ENCODE measurements at regions not wholly inside any gene's neighbourhood (a gene's known extent, or its start where the extent isn't known, plus 50 kb on each side); places are given as distances from the start of the nearest gene placed in this dataset.

DNA sequence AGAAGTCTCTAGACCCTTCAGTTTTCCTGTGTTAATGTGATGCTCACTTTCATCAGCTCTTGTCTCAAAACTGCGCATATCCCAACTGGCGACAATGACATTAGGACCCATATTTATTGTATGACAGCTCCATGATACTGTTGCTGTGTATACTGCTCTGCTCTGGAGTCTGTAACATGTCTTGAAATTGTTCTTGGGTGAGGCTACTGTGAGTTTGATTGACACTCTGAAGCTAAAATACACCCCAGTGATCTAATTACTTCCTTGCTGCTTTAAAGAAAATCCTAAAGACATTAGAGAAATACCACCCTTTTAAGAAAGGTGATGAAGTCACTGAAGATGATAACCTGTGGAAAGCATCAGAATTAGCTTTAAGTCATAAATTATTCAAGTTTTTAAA, 1046.2 kb downstream of the KCNT2 start:
- DNase-seq (ENCODE audit: low read depth) = no peak

DNA sequence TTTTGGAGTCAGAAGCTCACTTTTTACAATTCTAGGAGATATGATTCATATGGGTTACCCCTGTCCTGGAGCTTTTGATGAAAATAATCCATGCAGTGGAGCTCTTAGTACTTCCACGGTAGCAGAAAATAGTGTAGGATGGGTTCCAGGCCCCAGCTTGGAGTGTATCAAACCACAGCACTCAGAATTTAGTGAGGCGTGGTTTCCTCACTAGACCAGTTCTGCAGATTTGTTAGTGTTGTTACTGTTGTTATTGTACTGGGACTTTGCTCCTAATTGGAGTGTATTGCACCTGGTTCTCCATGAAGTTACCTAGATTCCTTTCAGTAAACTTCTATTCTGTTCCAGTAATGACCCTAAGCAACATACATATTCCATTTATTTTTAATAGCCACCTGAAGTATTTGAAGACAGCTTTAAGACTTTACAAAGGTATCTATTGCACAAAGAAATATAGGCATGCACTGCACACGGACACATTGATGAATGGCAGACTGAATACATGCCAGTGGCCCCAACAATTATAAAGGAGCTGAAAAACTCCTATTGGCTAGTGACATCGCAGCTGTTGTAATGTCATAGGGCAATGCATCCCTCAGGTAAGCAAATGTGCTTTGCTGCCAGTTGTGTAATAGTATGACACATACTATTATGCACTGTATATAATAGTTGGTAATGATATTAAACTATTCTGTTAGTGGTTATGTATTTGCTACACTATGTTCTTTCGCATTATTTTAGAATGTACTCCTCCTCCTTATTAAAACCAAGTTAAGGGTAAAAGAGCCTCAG, 1058.0 kb downstream of the KCNT2 start:
- no peak for DNase-seq (ENCODE audit: low read depth)

GRCh38 chr1:195530961-195531360, 1077.3 kb downstream of the KCNT2 start:
- DNase-seq (ENCODE audit: low read depth) = no peak

GRCh38 chr1:195529881-195530280, 1078.4 kb downstream of the KCNT2 start:
- no peak for DNase-seq (ENCODE audit: low read depth)

DNA sequence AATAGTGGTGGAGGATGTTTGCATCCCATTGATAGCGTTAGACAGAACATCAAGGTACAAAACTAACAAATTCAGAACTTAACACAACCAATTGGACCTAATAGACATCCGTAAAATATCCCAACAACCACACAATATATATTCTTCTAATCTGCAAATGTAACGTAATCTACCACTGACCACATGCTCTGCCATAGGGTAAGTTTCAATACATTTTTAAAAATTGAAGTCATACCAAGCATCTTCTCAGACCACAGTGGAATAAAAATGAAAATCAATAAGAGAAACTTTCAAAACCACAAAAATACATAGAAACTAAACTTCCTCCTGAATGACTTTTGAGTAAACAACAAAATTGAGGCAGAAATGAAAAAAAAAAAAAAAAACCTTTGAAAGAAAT, 1087.5 kb downstream of the KCNT2 start:
- no peak for DNase-seq (ENCODE audit: low read depth)

DNA sequence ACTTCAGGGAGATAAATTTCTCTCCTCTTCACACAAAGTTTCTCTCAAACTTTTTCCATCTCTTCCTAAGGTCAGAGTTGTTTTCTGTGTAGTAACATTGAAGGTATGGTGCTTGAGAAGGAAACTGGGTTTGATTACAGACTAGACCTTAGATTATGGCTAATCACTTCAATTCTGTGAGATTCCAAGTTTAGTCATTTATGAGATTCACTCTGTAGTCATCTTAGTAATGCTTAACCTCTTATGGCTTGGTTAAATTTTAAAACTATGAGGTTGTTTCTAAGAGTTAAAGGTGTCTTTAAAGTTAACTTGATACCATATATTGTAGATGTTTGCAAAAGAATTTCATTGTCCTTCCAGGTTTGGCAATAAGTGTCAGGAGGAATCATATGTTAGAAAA, 1092.2 kb downstream of the KCNT2 start:
- no peak for DNase-seq (ENCODE audit: low read depth)

GRCh38 chr1:195511501-195511900, 1096.7 kb downstream of the KCNT2 start:
- no peak for DNase-seq (ENCODE audit: low read depth)

DNA sequence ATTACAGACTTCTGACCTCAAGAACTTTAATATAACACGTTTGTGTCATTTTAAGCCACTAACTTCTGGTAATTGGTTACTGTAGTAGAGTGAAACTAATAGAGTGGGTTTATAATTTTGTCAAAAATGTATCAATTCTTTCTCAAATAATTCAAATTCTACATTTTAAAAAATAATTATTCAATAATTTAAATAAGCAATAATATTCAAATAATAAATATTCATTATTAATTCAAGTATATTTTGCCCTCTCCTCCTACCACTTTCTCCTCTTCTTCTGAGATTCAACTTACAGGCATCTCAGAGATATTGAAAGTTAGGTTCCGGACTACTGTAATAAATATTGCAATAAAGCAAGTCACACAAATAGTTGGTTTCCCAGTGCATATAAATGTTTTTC, 1107.1 kb downstream of the KCNT2 start:
- DNase-seq (ENCODE audit: low read depth) = no peak

GRCh38 chr1:195495720-195496635, 1112.3 kb downstream of the KCNT2 start:
- DNase-seq (ENCODE audit: low read depth) = no peak

DNA sequence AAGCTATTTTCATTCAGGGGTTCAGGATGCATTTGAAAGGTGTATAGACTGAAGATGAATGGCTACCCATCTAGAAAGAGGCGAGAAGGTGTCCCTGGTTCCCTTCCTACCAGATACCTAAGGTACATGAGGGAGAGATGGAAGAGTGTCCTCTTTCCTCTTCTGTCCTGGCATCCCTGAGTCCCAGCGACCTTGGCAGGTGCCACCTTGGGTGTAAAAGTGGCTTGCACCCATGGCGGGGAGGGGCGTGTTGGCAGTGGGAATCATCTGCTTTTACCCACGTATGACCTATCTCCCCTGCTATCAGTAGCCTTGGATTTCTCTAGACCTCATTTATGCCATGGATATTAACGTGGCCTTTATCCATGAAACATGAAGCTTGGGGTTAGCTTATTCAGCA, 1126.1 kb downstream of the KCNT2 start:
- DNase-seq (ENCODE audit: low read depth) = no peak

DNA sequence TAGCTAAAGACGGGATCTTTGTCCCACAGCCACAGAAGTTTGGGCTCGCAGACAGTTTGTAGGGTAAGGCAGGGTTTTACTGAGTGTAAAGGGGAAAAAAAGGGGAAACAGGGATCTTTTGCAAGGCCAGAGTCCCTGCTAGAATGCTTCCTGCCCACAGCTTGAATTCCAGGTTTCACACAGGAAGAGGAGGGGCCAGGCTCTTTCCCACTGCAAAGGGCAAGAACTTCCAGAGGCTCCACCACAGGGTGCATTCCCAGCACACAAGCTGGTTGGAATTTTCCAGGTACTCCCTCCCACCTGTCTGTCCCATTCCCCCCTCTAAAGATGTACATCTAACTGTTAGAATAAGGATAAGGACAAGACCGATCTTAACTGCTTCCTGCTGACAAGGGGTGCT, 1126.9 kb downstream of the KCNT2 start:
- DNase-seq (ENCODE audit: low read depth) = no peak

DNA sequence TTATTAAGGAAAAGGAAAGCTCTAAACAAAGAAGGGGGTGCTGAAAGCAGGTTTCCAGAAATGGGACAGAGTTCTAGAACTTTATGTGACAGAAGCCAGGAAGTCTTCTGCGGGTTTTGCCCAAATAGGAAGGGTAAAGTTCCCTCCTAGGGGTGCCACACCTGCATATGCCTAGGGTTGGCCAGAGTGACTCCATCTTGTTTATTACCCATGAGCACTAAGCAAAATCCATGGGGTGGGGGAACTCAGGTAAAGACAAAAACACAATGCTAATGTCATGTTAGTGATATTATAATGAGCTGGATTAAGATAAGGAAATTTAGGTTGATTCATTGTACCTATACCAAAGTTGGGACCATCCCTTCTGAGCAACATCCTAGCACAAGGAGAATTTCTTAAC, 1132.7 kb downstream of the KCNT2 start:
- no peak for DNase-seq (ENCODE audit: low read depth)

- DNase-seq (ENCODE audit: low read depth) = no peak
These were observed 1135.9 kb downstream of the KCNT2 start for GRCh38 chr1:195472291-195472690.

DNA sequence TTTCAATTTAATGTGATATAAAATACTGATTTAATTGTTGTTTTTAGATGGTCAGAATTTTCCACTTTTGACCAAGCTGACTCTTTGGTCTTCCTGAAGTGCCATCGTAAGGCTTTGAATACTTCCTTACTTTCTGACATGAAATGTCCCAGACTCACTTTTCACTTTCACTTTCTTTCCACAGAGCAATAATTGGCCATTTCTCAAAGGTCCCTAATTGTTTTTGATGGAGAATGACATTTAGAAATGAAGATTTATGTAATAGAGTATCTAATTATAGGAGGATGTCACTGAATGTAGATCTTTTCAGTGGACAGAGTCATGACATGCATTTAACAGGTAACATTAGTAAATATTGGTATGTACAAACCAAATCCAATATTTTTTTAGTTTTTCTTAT, 1141.6 kb downstream of the KCNT2 start:
- no peak for DNase-seq (ENCODE audit: low read depth)

DNA sequence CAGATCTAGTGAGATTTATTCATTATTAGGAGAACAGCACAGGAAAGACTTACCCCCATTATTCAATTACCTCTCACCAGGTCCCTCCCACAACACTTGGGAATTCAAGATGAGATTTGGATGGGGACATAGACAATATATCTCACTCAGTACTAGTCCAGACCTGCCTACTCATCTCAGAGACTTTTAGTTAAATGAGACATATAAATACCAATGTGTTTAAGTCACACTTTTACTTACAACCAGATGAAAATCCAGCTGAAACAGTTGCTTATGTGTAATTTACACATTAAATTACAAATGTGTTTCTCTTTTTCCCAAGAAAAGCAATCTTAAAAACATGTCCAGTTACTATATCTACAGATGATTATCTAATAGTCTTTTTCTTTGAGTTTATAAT, 1145.6 kb downstream of the KCNT2 start:
- DNase-seq (ENCODE audit: low read depth) = no peak

GRCh38 chr1:195462152-195462551, 1146.1 kb downstream of the KCNT2 start:
- DNase-seq (ENCODE audit: low read depth) = no peak

GRCh38 chr1:195458365-195458764, 1149.9 kb downstream of the KCNT2 start:
- no peak for DNase-seq (ENCODE audit: low read depth)

DNA sequence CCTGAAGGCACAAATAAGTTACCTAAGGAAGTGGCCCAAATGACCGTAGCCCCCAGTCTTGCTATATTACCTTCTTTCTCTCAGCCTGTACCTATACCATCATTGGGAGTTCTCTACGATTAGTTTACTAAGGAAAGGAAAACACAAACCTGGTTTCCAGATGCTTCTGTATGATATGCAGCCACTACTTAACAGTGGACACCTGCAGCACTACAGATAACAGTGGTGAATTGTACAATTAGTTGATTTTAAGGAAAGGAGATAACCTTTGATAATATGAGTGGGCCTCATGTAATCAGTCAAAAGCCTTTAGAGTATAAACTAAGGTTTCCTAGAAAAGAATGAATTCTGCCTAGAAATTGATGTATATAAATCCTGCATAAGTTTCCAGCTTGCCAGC, 1157.4 kb downstream of the KCNT2 start:
- no peak for DNase-seq (ENCODE audit: low read depth)

DNA sequence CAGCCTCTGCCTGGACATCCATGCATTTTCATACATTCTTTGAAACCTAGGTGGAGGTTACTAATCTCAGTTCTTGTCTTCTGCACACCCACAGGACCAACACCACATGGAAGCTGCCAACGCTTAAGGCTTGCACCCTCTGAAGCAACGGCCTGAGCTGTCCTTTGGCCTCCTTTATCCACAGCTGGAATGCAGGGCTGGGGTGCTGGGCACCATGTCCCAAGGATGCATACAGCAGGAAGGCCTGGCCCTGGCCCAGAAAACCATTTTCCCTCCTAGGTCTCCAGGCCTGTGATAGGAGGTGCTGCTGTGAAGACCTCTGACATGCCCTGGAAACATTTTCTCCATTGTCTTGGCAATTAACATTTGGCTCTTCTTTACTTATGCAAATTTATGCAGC, 1168.6 kb downstream of the KCNT2 start:
- no peak for DNase-seq (ENCODE audit: low read depth)

DNA sequence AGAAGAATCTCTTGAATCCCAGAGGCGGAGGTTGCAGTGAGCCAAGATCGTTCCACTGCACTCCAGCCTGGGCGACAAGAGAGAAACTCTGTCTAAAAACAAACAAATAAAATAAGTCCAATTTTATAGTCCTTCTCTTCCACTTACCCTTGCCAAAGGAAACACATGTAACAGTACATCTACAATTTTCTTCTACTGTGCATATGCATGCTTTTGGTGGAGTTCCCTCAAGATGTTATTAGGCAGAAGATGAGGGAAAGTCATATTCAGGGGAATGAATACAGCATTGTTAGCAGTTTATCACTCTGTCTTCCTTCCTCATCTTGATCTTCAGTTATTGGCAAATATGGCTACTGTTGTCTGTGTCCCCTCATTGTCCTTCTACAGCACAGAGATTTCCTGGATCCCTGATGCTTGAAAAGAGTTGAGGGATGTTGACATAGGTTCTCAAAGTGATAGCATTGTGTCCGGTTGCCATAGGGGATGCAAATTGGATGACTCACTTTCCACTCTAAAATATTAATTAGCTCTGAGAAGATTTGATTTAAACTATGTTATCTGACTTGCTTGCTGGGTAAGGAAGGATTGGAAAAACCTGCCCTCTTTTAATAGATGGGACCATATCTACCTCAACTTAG, 1173.6 kb downstream of the KCNT2 start:
- DNase-seq (ENCODE audit: low read depth) = no peak

DNA sequence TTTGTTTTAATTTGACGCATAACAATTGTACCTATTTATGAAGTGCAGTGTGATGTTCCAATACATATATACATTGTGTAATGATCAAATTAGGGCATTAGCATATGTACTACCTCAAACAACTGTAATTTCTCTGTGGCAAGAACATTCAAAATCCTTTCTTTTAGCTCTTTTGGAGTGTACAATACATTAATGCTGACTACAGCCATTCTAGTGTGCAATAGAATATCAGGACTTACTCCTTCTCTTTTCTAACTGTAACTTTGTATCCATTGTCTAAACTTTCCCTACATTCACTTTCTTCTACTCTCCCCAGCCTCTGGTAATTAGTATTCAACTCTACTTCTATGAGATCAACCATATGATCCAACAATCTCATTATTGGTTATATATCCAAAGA, 1177.4 kb downstream of the KCNT2 start:
- DNase-seq (ENCODE audit: low read depth) = no peak

GRCh38 chr1:195428927-195429326, 1179.3 kb downstream of the KCNT2 start:
- no peak for DNase-seq (ENCODE audit: low read depth)

DNA sequence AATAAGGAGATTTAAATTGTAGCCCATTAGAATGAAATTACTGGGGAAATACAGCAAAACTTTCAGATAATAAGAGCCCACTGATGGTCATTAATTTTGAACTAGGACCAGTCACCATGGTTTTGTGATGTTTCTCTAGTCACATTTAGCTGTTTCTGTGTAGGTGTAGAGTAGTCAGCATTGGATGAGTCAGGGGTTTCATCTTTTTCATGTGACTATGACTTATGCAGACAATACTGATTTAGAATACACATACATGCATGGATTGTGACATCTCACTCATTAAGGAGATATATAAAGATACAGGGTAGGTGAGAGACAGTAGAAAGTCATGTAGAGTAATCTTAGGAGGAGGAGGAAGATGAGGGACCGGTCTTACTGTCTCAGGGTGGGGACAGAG, 1192.7 kb downstream of the KCNT2 start:
- no peak for DNase-seq (ENCODE audit: low read depth)

Measured in T follicular helper cell (primary cell).